ENCODE measurements at regions not wholly inside any gene's neighbourhood (a gene's known extent, or its start where the extent isn't known, plus 50 kb on each side); places are given as distances from the start of the nearest gene placed in this dataset.
A peak's percentile ranks its signal among the peaks of the same experiment; 100 is the strongest.
"Not testable (repeated sequence)": the region's sequence is repeated elsewhere in the genome, so short reads cannot be mapped to it uniquely, and the experiment has no call there.

- no peak for DNase-seq
Observed at GRCh38 chr9:134531220-134531970, 110.2 kb upstream of the COL5A1 start.

GRCh38 chr9:134532084-134532483 is 109.5 kb upstream of the COL5A1 start:
- DNase-seq = no peak

- DNase-seq = not testable (repeated sequence)
Observed at GRCh38 chr9:134532661-134533060, 108.9 kb upstream of the COL5A1 start.

GRCh38 chr9:134533850-134534588 is 107.6 kb upstream of the COL5A1 start:
- no peak for DNase-seq

GRCh38 chr9:134534661-134535080 is 106.9 kb upstream of the COL5A1 start:
- no peak for DNase-seq

- DNase-seq = no peak
Observed at GRCh38 chr9:134535171-134535570, 106.4 kb upstream of the COL5A1 start.

GRCh38 chr9:134536101-134536900 is 105.3 kb upstream of the COL5A1 start:
- DNase-seq = no peak

- DNase-seq = no peak
Observed at GRCh38 chr9:134536931-134537330, 104.7 kb upstream of the COL5A1 start.

GRCh38 chr9:134537951-134538641 is 103.5 kb upstream of the COL5A1 start:
- DNase-seq = peak; percentile 78

GRCh38 chr9:134538856-134539566 is 102.6 kb upstream of the COL5A1 start:
- no peak for DNase-seq

- peak; percentile 84 for DNase-seq
Observed at GRCh38 chr9:134539586-134540194, 101.9 kb upstream of the COL5A1 start.

- no peak for DNase-seq
Observed at GRCh38 chr9:134540276-134541096, 101.1 kb upstream of the COL5A1 start.

GRCh38 chr9:134541097-134541747 is 100.4 kb upstream of the COL5A1 start:
- DNase-seq = no peak

GRCh38 chr9:134544388-134545214 is 97.0 kb upstream of the COL5A1 start:
- DNase-seq = no peak

GRCh38 chr9:134545215-134545542 is 96.4 kb upstream of the COL5A1 start:
- DNase-seq = no peak

- peak; percentile 85 for DNase-seq
Observed at GRCh38 chr9:134545543-134546245, 95.9 kb upstream of the COL5A1 start.

- peak; percentile 90 for DNase-seq
Observed at GRCh38 chr9:134546246-134546731, 95.3 kb upstream of the COL5A1 start.

- DNase-seq = no peak
Observed at GRCh38 chr9:134546746-134547145, 94.9 kb upstream of the COL5A1 start.

All from hindlimb muscle (tissue), 1 donor.